ENCODE measurements at regions not wholly inside any gene's neighbourhood (a gene's known extent, or its start where the extent isn't known, plus 50 kb on each side); places are given as distances from the start of the nearest gene placed in this dataset.

DNA sequence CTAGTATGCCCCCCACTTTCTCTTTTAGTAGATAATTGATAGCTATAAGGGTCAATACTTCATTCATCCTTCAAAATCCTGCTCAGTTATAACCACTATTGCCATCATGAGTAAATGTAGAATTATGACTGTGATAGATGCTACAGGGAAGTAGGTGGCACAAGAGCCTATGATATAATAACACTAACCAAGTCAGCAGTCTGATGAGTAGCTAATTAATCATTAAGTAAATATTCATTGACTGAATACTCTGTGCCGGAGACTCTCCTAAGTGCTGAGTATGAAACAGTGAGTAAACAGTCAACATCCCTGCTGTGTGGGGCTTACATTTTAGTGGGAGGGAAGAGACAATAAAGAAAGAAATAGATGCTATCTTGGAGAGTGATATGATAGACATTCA lies 430.3 kb upstream of the ZNF462 start:
- no peaks in the 10 kb centered on the region for H3K36me3 ChIP-seq (ENCODE audit: insufficient read depth, low read length)
- no peak overlapping the region for H3K9ac ChIP-seq (ENCODE audit: low read depth, low read length)
- no peak overlapping the region for H2AFZ ChIP-seq (ENCODE audit: low read depth, low read length)
- no peak overlapping the region for H3K27ac ChIP-seq (ENCODE audit: low read length)
- H3K4me3 ChIP-seq (ENCODE audit: low read depth in 1 of 2, low read length in 2 of 2): no peak overlapping the region
- TF ChIP-seq EZH2 (IDR thresholded peaks at IDR 0.05; ENCODE audit: borderline replicate concordance, low read depth, low read length, severe bottlenecking): no peak
- TF ChIP-seq, protein P1, sequence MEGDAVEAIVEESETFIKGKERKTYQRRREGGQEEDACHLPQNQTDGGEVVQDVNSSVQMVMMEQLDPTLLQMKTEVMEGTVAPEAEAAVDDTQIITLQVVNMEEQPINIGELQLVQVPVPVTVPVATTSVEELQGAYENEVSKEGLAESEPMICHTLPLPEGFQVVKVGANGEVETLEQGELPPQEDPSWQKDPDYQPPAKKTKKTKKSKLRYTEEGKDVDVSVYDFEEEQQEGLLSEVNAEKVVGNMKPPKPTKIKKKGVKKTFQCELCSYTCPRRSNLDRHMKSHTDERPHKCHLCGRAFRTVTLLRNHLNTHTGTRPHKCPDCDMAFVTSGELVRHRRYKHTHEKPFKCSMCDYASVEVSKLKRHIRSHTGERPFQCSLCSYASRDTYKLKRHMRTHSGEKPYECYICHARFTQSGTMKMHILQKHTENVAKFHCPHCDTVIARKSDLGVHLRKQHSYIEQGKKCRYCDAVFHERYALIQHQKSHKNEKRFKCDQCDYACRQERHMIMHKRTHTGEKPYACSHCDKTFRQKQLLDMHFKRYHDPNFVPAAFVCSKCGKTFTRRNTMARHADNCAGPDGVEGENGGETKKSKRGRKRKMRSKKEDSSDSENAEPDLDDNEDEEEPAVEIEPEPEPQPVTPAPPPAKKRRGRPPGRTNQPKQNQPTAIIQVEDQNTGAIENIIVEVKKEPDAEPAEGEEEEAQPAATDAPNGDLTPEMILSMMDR (IDR thresholded peaks at IDR 0.05; ENCODE audit: borderline replicate concordance, extremely low read depth, low read length, poor library complexity, severe bottlenecking): no peak
- H4K20me1 ChIP-seq (ENCODE audit: insufficient read depth, low read length): no peaks in the 10 kb centered on the region
- H3K4me2 ChIP-seq (ENCODE audit: insufficient read depth, low read length): no peak overlapping the region
- H3K9me3 ChIP-seq (ENCODE audit: insufficient read depth, low read length, severe bottlenecking): no peaks in the 10 kb centered on the region
- no peak for DNase-seq
- ATAC-seq (ENCODE audit: insufficient read depth, low read depth): no peak
- H3K27me3 ChIP-seq (ENCODE audit: insufficient read depth, low read length, poor library complexity): no peaks in the 10 kb centered on the region
- H3K79me2 ChIP-seq (ENCODE audit: insufficient read depth, low read length): no peaks in the 10 kb centered on the region
- H3K4me1 ChIP-seq (ENCODE audit: insufficient read depth, low read length): no peaks in the 10 kb centered on the region

DNA sequence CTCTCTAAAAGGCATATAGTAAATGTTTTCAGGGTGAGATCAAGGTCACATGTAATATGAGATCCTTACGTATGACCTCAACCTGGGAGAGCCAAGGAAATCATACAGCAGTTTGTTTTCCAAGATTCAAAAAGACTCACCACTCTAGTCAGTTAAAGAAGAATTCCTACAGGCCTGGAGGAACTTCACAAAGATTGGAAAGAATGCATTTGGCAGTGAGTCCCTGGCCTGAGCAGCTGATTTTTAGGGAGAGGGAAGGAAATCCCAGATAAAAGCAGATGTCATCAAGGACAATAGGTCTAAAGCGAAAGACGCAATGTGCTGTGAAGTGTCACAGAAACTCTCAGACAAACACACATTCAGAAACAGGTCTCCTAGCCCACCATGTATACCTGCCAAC lies 424.0 kb upstream of the ZNF462 start:
- Histone ChIP-seq H3K36me3 (ENCODE audit: insufficient read depth, low read length) (no peaks in the 10 kb centered on the region), H3K4me1 (ENCODE audit: insufficient read depth, low read length) (no peaks in the 10 kb centered on the region), H3K9ac (ENCODE audit: low read depth, low read length) (no peak overlapping the region), H2AFZ (ENCODE audit: low read depth, low read length) (no peak overlapping the region), H3K27ac (ENCODE audit: low read length) (no peak overlapping the region), H4K20me1 (ENCODE audit: insufficient read depth, low read length) (no peaks in the 10 kb centered on the region), H3K27me3 (ENCODE audit: insufficient read depth, low read length, poor library complexity) (no peaks in the 10 kb centered on the region), H3K79me2 (ENCODE audit: insufficient read depth, low read length) (no peaks in the 10 kb centered on the region), H3K4me2 (ENCODE audit: insufficient read depth, low read length) (no peak overlapping the region), H3K4me3 (ENCODE audit: low read depth in 1 of 2, low read length in 2 of 2) (no peak overlapping the region), H3K9me3 (ENCODE audit: insufficient read depth, low read length, severe bottlenecking) (no peaks in the 10 kb centered on the region)
- no peak for DNase-seq
- no peak for ATAC-seq (ENCODE audit: insufficient read depth, low read depth)
- no peak for TF ChIP-seq EZH2 (IDR thresholded peaks at IDR 0.05; ENCODE audit: borderline replicate concordance, low read depth, low read length, severe bottlenecking)
- TF ChIP-seq, protein P1 (IDR thresholded peaks at IDR 0.05; ENCODE audit: borderline replicate concordance, extremely low read depth, low read length, poor library complexity, severe bottlenecking): no peak

DNA sequence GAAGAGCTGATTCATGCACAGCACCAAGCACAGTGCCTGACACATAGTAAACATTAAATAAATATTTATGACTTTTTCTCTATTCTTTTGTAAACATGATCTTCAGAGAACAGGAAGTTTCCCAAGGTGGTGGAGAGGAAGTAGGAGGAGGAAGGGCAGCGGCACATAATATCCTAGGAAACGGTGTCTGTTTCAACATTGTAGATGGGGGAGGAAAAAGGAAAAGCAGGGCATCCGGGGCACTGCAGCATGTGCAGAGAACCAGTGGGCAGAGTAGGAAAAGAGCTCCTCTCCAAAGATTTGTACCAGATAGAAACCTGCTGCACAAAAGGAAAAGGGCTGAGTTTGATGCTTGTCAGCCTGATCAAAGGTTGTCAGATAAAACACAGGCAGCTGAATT lies 421.7 kb upstream of the ZNF462 start:
- H3K36me3 ChIP-seq (ENCODE audit: insufficient read depth, low read length): no peaks in the 10 kb centered on the region
- no peaks in the 10 kb centered on the region for H3K9me3 ChIP-seq (ENCODE audit: insufficient read depth, low read length, severe bottlenecking)
- DNase-seq (no peak), ATAC-seq (ENCODE audit: insufficient read depth, low read depth) (no peak)
- H3K79me2 ChIP-seq (ENCODE audit: insufficient read depth, low read length): no peaks in the 10 kb centered on the region
- H3K4me3 ChIP-seq (ENCODE audit: low read depth in 1 of 2, low read length in 2 of 2): no peak overlapping the region
- no peaks in the 10 kb centered on the region for H3K4me1 ChIP-seq (ENCODE audit: insufficient read depth, low read length)
- H2AFZ ChIP-seq (ENCODE audit: low read depth, low read length): no peak overlapping the region
- H4K20me1 ChIP-seq (ENCODE audit: insufficient read depth, low read length): no peaks in the 10 kb centered on the region
- H3K27ac ChIP-seq (ENCODE audit: low read length): no peak overlapping the region
- H3K9ac ChIP-seq (ENCODE audit: low read depth, low read length): no peak overlapping the region
- H3K4me2 ChIP-seq (ENCODE audit: insufficient read depth, low read length): no peak overlapping the region
- TF ChIP-seq EZH2 (IDR thresholded peaks at IDR 0.05; ENCODE audit: borderline replicate concordance, low read depth, low read length, severe bottlenecking): no peak
- TF ChIP-seq, protein P1 (IDR thresholded peaks at IDR 0.05; ENCODE audit: borderline replicate concordance, extremely low read depth, low read length, poor library complexity, severe bottlenecking): no peak
- H3K27me3 ChIP-seq (ENCODE audit: insufficient read depth, low read length, poor library complexity): no peaks in the 10 kb centered on the region

DNA sequence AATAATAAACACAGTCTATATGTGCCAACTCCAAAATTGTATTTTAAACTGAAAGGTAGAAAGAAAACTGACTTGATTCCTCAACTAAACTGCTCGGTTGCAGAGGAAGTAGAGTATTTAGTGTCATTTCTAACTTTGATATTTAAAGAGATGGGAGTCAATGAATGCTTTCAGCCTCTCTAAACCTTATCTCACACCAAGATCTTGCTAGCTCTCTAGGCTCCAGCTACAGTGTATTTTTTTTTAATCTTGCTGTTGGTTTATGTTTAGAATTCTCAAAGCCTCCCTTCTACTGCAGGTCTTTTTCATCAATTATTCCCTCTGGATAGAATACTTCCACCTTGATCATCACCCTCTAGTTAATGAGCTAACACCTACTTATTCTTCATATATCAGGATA lies 419.4 kb upstream of the ZNF462 start:
- Histone ChIP-seq H3K36me3 (ENCODE audit: insufficient read depth, low read length) (no peaks in the 10 kb centered on the region), H3K27me3 (ENCODE audit: insufficient read depth, low read length, poor library complexity) (no peaks in the 10 kb centered on the region), H3K27ac (ENCODE audit: low read length) (no peak overlapping the region), H3K9ac (ENCODE audit: low read depth, low read length) (no peak overlapping the region), H4K20me1 (ENCODE audit: insufficient read depth, low read length) (no peaks in the 10 kb centered on the region), H2AFZ (ENCODE audit: low read depth, low read length) (no peak overlapping the region), H3K4me1 (ENCODE audit: insufficient read depth, low read length) (no peaks in the 10 kb centered on the region), H3K4me3 (ENCODE audit: low read depth in 1 of 2, low read length in 2 of 2) (no peak overlapping the region), H3K9me3 (ENCODE audit: insufficient read depth, low read length, severe bottlenecking) (no peaks in the 10 kb centered on the region), H3K4me2 (ENCODE audit: insufficient read depth, low read length) (no peak overlapping the region), H3K79me2 (ENCODE audit: insufficient read depth, low read length) (no peaks in the 10 kb centered on the region)
- ATAC-seq (ENCODE audit: insufficient read depth, low read depth) (no peak), DNase-seq (no peak)
- TF ChIP-seq EZH2 (IDR thresholded peaks at IDR 0.05; ENCODE audit: borderline replicate concordance, low read depth, low read length, severe bottlenecking): no peak
- TF ChIP-seq, protein P1 (IDR thresholded peaks at IDR 0.05; ENCODE audit: borderline replicate concordance, extremely low read depth, low read length, poor library complexity, severe bottlenecking): no peak

All from DND-41 (cell line).